Nephron (organoid): ENCODE measurements at regions not wholly inside any gene's neighbourhood (a gene's known extent, or its start where the extent isn't known, plus 50 kb on each side); places are given as distances from the start of the nearest gene placed in this dataset.
A peak's percentile ranks its signal among the peaks of the same experiment; 100 is the strongest.

Source experiments
- H3K27ac Mint-ChIP-seq, 3 experiments: 2 replicates each; pipeline ENCODE4 v1.8.0; 2020; ENCODE audit warnings: mixed read lengths in 3 of 3, mild to moderate bottlenecking in 2 of 3, moderate library complexity in 1 of 3
- H3K27me3 Mint-ChIP-seq: 2 replicates; pipeline ENCODE4 v1.8.0; 2021; ENCODE audit warnings: low read depth, mild to moderate bottlenecking, moderate library complexity, mixed read lengths
- H3K36me3 Mint-ChIP-seq: 2 replicates; pipeline ENCODE4 v1.8.0; 2020; ENCODE audit warnings: low read depth, mixed read lengths
- H3K4me1 Mint-ChIP-seq: 2 replicates; pipeline ENCODE4 v1.8.0; 2020; ENCODE audit warnings: mixed read lengths
- H3K4me3 Mint-ChIP-seq, 3 experiments: 2 replicates each; pipeline ENCODE4 v1.8.0; 2020; ENCODE audit warnings: mild to moderate bottlenecking in 3 of 3, mixed read lengths in 3 of 3, moderate library complexity in 2 of 3
- H3K9me3 Mint-ChIP-seq: 2 replicates; pipeline ENCODE4 v1.8.0; 2020; ENCODE audit warnings: mixed read lengths
- TF ChIP-seq, protein P1 (sequence below), 3 experiments: fragments of 200-600 bp; sonication (generic); IDR thresholded peaks; one replicate each; pipeline ENCODE4 v1.5.0; 2021; ENCODE audit warnings: antibody characterized with exemption in 3 of 3; ENCODE audit not compliant: unreplicated experiment in 3 of 3

GRCh38 chr1:168960595-168960994, 145.9 kb upstream of the ATP1B1 start:
- no peaks in the 10 kb centered on the region for H3K27me3 Mint-ChIP-seq
- peaks cover 3% of the 10 kb centered on the region for H3K9me3 Mint-ChIP-seq
- no peaks in the 10 kb centered on the region for H3K4me1 Mint-ChIP-seq
- H3K36me3 Mint-ChIP-seq = no peaks in the 10 kb centered on the region
- TF ChIP-seq, protein P1, sequence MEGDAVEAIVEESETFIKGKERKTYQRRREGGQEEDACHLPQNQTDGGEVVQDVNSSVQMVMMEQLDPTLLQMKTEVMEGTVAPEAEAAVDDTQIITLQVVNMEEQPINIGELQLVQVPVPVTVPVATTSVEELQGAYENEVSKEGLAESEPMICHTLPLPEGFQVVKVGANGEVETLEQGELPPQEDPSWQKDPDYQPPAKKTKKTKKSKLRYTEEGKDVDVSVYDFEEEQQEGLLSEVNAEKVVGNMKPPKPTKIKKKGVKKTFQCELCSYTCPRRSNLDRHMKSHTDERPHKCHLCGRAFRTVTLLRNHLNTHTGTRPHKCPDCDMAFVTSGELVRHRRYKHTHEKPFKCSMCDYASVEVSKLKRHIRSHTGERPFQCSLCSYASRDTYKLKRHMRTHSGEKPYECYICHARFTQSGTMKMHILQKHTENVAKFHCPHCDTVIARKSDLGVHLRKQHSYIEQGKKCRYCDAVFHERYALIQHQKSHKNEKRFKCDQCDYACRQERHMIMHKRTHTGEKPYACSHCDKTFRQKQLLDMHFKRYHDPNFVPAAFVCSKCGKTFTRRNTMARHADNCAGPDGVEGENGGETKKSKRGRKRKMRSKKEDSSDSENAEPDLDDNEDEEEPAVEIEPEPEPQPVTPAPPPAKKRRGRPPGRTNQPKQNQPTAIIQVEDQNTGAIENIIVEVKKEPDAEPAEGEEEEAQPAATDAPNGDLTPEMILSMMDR (IDR thresholded peaks at IDR 0.05; ENCODE audit: unreplicated experiment in 3 of 3) = no peak
- H3K4me3 Mint-ChIP-seq = no peak overlapping the region
- no peak overlapping the region for H3K27ac Mint-ChIP-seq

- no peaks in the 10 kb centered on the region for H3K4me1 Mint-ChIP-seq
- no peak overlapping the region for H3K4me3 Mint-ChIP-seq
- H3K27me3 Mint-ChIP-seq = no peaks in the 10 kb centered on the region
- H3K9me3 Mint-ChIP-seq = no peaks in the 10 kb centered on the region
- TF ChIP-seq, protein P1 (IDR thresholded peaks at IDR 0.05; ENCODE audit: unreplicated experiment in 3 of 3) = no peak
- no peak overlapping the region for H3K27ac Mint-ChIP-seq
- H3K36me3 Mint-ChIP-seq = no peaks in the 10 kb centered on the region
Measured at GRCh38 chr1:168963601-168964000, 142.9 kb upstream of the ATP1B1 start.

GRCh38 chr1:168964478-168964877, 142.0 kb upstream of the ATP1B1 start:
- Mint-ChIP-seq H3K4me3 (no peak overlapping the region), H3K27ac (no peak overlapping the region), H3K36me3 (no peaks in the 10 kb centered on the region), H3K9me3 (no peaks in the 10 kb centered on the region), H3K27me3 (no peaks in the 10 kb centered on the region), H3K4me1 (no peaks in the 10 kb centered on the region)
- TF ChIP-seq, protein P1 (IDR thresholded peaks at IDR 0.05; ENCODE audit: unreplicated experiment in 3 of 3) = no peak

DNA sequence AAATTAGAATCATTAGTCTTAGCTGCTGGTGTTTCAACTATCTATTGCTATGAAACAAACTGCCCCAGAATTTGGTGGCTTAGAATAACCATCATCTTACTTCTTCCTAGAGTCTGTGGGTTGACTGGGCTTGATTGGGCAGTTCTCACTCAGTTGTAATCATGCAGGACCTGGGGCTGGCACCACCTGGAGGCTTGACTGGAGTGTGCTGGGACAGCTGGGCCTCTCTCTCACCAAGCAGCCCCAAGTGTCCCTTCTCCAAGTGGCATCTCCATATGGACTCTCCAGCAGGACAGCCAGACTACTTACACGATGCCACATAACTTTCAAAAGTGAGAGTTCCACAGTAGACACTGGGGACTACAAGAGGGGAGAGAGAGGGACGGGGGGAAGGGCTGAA, 140.3 kb upstream of the ATP1B1 start:
- Mint-ChIP-seq H3K4me3 (no peak overlapping the region), H3K36me3 (no peaks in the 10 kb centered on the region), H3K27me3 (no peaks in the 10 kb centered on the region), H3K9me3 (no peaks in the 10 kb centered on the region), H3K4me1 (peaks cover 10% of the 10 kb centered on the region), H3K27ac (no peak overlapping the region)
- TF ChIP-seq, protein P1 (IDR thresholded peaks at IDR 0.05; ENCODE audit: unreplicated experiment in 3 of 3) = no peak

DNA sequence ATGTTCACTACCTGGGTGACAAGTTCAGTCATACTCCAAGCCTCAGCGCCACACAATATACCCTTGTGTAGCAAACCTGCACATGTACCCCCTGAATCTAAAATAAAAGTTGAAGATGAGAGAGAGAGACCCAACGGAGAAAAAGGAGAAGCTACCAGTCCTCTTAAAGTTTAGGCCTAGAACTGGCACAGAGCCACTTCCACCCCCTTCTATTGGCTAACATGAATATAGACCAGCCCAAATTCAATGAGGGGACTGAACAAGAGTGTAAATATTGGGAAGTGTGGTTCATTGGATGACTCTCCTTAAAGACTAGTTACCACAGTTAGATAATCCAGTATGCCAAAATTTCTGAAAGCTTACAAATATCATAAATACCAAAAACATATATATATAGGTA, 139.9 kb upstream of the ATP1B1 start:
- no peaks in the 10 kb centered on the region for H3K27me3 Mint-ChIP-seq
- no peaks in the 10 kb centered on the region for H3K9me3 Mint-ChIP-seq
- H3K4me3 Mint-ChIP-seq = no peak overlapping the region
- H3K36me3 Mint-ChIP-seq = no peaks in the 10 kb centered on the region
- H3K4me1 Mint-ChIP-seq = peaks cover 13% of the 10 kb centered on the region
- TF ChIP-seq, protein P1 (IDR thresholded peaks at IDR 0.05; ENCODE audit: unreplicated experiment in 3 of 3) = no peak
- no peak overlapping the region for H3K27ac Mint-ChIP-seq

DNA sequence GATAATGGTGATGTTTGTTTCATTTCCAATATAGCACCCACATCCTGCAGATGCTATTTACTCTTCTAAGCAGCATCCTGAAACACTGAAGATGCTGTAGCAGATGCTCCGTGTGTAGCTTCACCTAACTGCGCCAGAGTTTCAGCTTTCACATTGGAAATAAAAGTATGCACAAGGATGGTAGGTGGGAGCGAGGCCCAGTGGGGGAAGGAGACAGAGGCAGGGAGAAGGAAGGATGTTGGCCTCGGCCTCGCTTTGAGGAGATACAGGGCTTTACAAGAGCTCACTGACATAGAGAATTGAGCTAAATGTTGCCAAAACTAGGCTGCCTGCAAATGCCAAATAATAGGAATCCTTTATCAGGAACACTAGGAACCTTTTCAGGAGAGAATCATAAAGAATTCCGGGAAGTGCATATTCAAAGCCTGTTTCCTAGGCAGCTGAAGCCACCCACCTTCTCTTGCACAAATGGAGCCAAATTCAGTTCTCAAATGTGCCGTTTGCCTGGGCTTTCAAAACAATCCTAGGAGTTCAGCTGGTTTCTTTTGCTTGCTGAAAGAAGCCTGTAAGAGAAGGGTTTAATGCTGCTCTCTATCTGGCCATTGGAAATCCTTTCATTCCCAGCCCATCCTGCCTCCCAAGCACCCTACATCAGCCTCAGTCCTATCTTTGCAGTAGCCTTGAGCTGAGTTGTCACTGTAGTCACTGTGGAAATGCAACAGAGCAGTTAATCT, 135.4 kb upstream of the ATP1B1 start:
- Mint-ChIP-seq H3K36me3 (no peaks in the 10 kb centered on the region), H3K27ac (peak overlapping the region; percentile 20 to 78 (median 70)), H3K9me3 (no peaks in the 10 kb centered on the region), H3K27me3 (no peaks in the 10 kb centered on the region), H3K4me1 (peaks cover 24% of the 10 kb centered on the region), H3K4me3 (no peak overlapping the region)
- TF ChIP-seq, protein P1 (IDR thresholded peaks at IDR 0.05; ENCODE audit: unreplicated experiment in 3 of 3) = no peak
